ENCODE measurements at regions not wholly inside any gene's neighbourhood (a gene's known extent, or its start where the extent isn't known, plus 50 kb on each side); places are given as distances from the start of the nearest gene placed in this dataset.

- H3K9me3 ChIP-seq: no peaks in the 10 kb centered on the region
- no peaks in the 10 kb centered on the region for H3K36me3 ChIP-seq
- H3K27me3 ChIP-seq (replicated peaks; ENCODE audit: insufficient read depth): no peaks in the 10 kb centered on the region
- H3K4me1 ChIP-seq (replicated peaks): no peaks in the 10 kb centered on the region
- no peak for TF ChIP-seq POLR2A (IDR thresholded peaks at IDR 0.05)
- DNase-seq (ENCODE audit: low spot score): no peak
- intact Hi-C loops (cut with DNase I): no loop called here
- H3K4me3 ChIP-seq: no peak overlapping the region
- no peak overlapping the region for H3K27ac ChIP-seq
- WGBS: 84% methylated on average over 10 of the region's 10 CpGs
Measured at GRCh38 chr7:155914341-155914740, 102.1 kb upstream of the SHH start.

DNA sequence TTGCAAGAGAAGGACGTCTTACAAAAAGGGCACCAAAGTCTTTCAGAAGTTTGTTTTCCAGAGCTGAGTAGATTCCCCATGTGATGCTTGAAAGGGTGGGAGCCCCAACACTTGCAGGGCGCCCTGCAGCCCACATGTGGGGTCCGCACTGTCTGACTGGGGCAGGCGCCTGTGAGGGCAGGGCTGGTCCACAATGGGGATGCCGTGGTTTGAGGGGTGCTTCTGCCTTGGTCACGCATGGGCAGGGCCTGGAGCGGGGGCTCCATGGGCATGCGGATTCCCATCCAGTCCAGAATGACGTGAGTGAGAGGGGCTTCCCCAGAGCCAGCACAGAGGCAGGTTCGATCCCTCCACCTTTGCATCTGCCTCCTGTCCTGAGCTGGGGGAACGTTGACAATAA lies 101.5 kb upstream of the SHH start:
- no peak overlapping the region for H3K27ac ChIP-seq
- H3K4me3 ChIP-seq: no peak overlapping the region
- no peaks in the 10 kb centered on the region for H3K36me3 ChIP-seq
- H3K27me3 ChIP-seq (replicated peaks; ENCODE audit: insufficient read depth): no peaks in the 10 kb centered on the region
- no peaks in the 10 kb centered on the region for H3K4me1 ChIP-seq (replicated peaks)
- intact Hi-C loops (cut with DNase I): no loop called here
- TF ChIP-seq POLR2AphosphoS5 (IDR thresholded peaks at IDR 0.05): no peak
- no peak for TF ChIP-seq POLR2A (IDR thresholded peaks at IDR 0.05)
- TF ChIP-seq CTCF (IDR thresholded peaks at IDR 0.05): no peak
- WGBS: 84% methylated on average over 11 of the region's 11 CpGs
- DNase-seq (ENCODE audit: low spot score): no peak
- no peaks in the 10 kb centered on the region for H3K9me3 ChIP-seq

GRCh38 chr7:155913291-155913690 lies 101.0 kb upstream of the SHH start:
- Histone ChIP-seq H3K4me3 (no peak overlapping the region), H3K27me3 (replicated peaks; ENCODE audit: insufficient read depth) (no peaks in the 10 kb centered on the region), H3K9me3 (no peaks in the 10 kb centered on the region), H3K27ac (no peak overlapping the region), H3K4me1 (replicated peaks) (no peaks in the 10 kb centered on the region), H3K36me3 (no peaks in the 10 kb centered on the region)
- DNase-seq (ENCODE audit: low spot score): no peak
- intact Hi-C loops (cut with DNase I): no loop called here
- TF ChIP-seq CTCF (IDR thresholded peaks at IDR 0.05) (no peak), POLR2AphosphoS5 (IDR thresholded peaks at IDR 0.05) (no peak), POLR2A (IDR thresholded peaks at IDR 0.05) (no peak)
- 34% methylated on average over 7 of the region's 7 CpGs for WGBS

- Histone ChIP-seq H3K9me3 (no peaks in the 10 kb centered on the region), H3K27me3 (replicated peaks; ENCODE audit: insufficient read depth) (no peaks in the 10 kb centered on the region), H3K27ac (no peak overlapping the region), H3K36me3 (no peaks in the 10 kb centered on the region), H3K4me1 (replicated peaks) (no peaks in the 10 kb centered on the region), H3K4me3 (no peak overlapping the region)
- WGBS: 85% methylated on average over 8 of the region's 8 CpGs
- TF ChIP-seq POLR2A (IDR thresholded peaks at IDR 0.05): no peak
- TF ChIP-seq CTCF (IDR thresholded peaks at IDR 0.05): no peak
- TF ChIP-seq POLR2AphosphoS5 (IDR thresholded peaks at IDR 0.05): no peak
- DNase-seq (ENCODE audit: low spot score): no peak
- intact Hi-C loops (cut with DNase I): no loop called here
Measured at GRCh38 chr7:155911471-155912105, 99.3 kb upstream of the SHH start.

GRCh38 chr7:155908385-155908784 lies 96.1 kb upstream of the SHH start:
- DNase-seq (ENCODE audit: low spot score): no peak
- intact Hi-C loops (cut with DNase I): no loop called here
- H3K4me1 ChIP-seq (replicated peaks): no peaks in the 10 kb centered on the region
- no peaks in the 10 kb centered on the region for H3K36me3 ChIP-seq
- TF ChIP-seq POLR2A (IDR thresholded peaks at IDR 0.05) (no peak), POLR2AphosphoS5 (IDR thresholded peaks at IDR 0.05) (no peak)
- H3K4me3 ChIP-seq: no peak overlapping the region
- H3K27ac ChIP-seq: no peak overlapping the region
- H3K27me3 ChIP-seq (replicated peaks; ENCODE audit: insufficient read depth): no peaks in the 10 kb centered on the region
- 79% methylated on average over 9 of the region's 9 CpGs for WGBS
- no peaks in the 10 kb centered on the region for H3K9me3 ChIP-seq

DNA sequence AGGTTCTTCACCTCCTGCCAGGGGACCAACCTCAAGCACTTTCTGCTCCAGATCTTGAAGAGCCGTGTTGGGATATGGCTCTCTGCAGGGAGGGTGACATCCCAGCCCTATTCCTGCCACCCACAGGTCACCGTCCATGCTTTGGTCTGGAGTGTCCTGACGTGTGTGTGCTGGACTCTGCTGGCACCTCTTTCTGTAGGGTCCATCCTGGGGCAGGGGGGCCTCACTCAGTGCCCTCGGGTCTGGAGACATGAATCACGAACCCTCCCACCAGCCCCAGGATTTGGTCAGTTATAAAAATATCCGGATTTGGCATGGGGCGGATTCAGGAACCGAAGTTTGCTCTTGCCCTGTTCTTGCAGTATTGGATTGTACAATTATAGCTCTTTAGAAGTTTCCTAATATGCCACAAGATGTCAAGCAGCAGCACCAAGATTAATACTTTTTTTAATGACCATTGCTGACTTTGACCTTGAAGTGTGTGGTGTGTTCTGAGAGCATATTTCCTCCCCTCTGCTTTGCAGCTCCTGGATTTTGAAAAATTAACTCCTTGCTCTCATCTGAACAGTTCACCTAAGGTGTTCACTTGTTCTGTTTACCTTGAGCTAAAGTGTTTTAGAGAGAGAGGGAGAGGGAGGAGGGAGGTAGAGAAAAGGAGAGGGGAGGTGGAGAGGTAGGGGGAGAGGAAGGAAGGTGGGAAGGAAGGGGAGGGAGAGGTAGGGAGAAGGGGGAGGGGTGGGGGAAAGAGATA lies 95.4 kb upstream of the SHH start:
- H3K4me1 ChIP-seq (replicated peaks): no peaks in the 10 kb centered on the region
- no peaks in the 10 kb centered on the region for H3K36me3 ChIP-seq
- H3K27me3 ChIP-seq (replicated peaks; ENCODE audit: insufficient read depth): no peaks in the 10 kb centered on the region
- no peak overlapping the region for H3K27ac ChIP-seq
- no peaks in the 10 kb centered on the region for H3K9me3 ChIP-seq
- no peak overlapping the region for H3K4me3 ChIP-seq
- no peak for TF ChIP-seq POLR2AphosphoS5 (IDR thresholded peaks at IDR 0.05)
- no peak for TF ChIP-seq CTCF (IDR thresholded peaks at IDR 0.05)
- no peak for TF ChIP-seq POLR2A (IDR thresholded peaks at IDR 0.05)
- intact Hi-C loops (cut with DNase I): no loop called here
- WGBS: 50% methylated on average over 8 of the region's 8 CpGs
- no peak for DNase-seq (ENCODE audit: low spot score)
